ENCODE measurements at regions not wholly inside any gene's neighbourhood (a gene's known extent, or its start where the extent isn't known, plus 50 kb on each side); places are given as distances from the start of the nearest gene placed in this dataset.

DNA sequence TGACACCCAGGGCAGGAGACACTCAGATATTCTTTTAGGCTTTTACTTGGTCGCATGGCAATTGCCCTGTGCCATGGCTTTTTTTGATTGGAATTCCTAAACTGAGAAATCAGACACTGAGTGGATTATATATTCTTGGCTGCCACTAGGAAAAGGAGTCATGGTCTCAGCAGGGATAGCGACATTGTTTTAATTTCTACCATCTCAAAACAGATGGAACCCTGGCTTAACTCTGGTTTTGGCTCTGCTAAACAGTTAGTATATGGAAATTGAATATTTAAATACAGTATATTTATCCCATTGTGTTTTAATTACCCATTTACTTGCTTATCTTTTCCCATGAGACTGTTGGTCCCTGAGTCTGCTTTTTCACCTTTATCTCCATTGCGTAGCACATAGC is 84.0 kb downstream of the DACT1 start (continued):
- TF ChIP-seq ELK4 (CRISPR knock-in tag; IDR thresholded peaks at IDR 0.05; ENCODE audit: borderline replicate concordance) = no peak
- no peak for TF ChIP-seq NFE2 (CRISPR knock-in tag; IDR thresholded peaks at IDR 0.05)
- no peak for TF ChIP-seq ZNF138 (CRISPR knock-in tag; IDR thresholded peaks at IDR 0.05; ENCODE audit: low read depth)

DNA sequence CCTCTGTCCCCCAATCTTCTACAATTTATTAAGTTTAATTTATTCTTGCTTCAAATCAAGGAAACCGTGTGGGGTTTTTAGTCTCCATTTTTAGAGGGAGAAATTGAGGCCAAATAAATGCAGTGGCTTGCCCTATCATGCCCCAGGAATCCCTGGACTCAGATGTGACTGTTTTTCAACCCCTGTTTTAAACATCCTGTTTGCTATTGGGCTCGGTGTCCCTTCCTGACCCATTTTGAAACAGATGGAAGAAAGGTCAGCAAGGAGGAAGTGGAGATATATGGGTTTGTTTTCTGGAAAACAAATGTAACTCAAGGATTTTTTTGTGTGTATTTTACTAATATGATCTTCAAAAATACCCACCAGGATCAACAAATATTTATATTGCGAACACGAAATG is 84.7 kb downstream of the DACT1 start:
- Histone ChIP-seq H3K4me1 (ENCODE audit: insufficient read depth, low read length) (no peaks in the 10 kb centered on the region), H2AFZ (ENCODE audit: low read length) (no peak overlapping the region), H4K20me1 (ENCODE audit: insufficient read depth, low read length) (no peaks in the 10 kb centered on the region), H3K9ac (ENCODE audit: insufficient read depth, low read depth, low read length) (no peak overlapping the region), H3K36me3 (replicated peaks in 1 of 2; ENCODE audit: control insufficient read depth in 1 of 2, insufficient read depth in 2 of 2, low read length in 2 of 2) (no peaks in the 10 kb centered on the region), H3K27me3 (ENCODE audit: control insufficient read depth in 1 of 2, insufficient read depth in 2 of 2, low read length in 2 of 2) (no peaks in the 10 kb centered on the region; a peak in 1 of 5 replicates), H3K4me2 (ENCODE audit: low read depth, low read length) (no peak overlapping the region), H3K4me3 (replicated peaks in 1 of 3; ENCODE audit: insufficient read depth in 1 of 3, low read depth in 2 of 3, low read length in 3 of 3) (no peak overlapping the region), H3K27ac (ENCODE audit: extremely low read length, insufficient read depth, low read length) (no peak overlapping the region), H3K79me2 (ENCODE audit: insufficient read depth, low read length) (no peaks in the 10 kb centered on the region), H3K9me3 (ENCODE audit: low read length) (no peaks in the 10 kb centered on the region)
- BruUV-seq (replicated peaks) = no TSS peak
- WGBS (ENCODE audit: low lambda C conversion rate) = 51% methylated on average over 4 of the region's 4 CpGs
- no peak for DNase-seq (ENCODE audit: low spot score)
- ChIA-PET CTCF (ENCODE audit: low intra/inter-chr PET ratio, low total read pairs) (no interaction called here), POLR2A (no interaction called here)
- ATAC-seq = no peak
- in situ Hi-C loops (cut with HindIII; ENCODE audit: extremely low pct_ligation_motif_present, low pct_unique_long_range_greater_than_20kb) = no loop called here
- TF ChIP-seq ZNF333 (CRISPR knock-in tag; IDR thresholded peaks at IDR 0.05; ENCODE audit: borderline replicate concordance) (no peak), ZKSCAN8 (CRISPR knock-in tag; IDR thresholded peaks at IDR 0.05; ENCODE audit: borderline replicate concordance) (no peak), ZNF101 (CRISPR knock-in tag; IDR thresholded peaks at IDR 0.05; ENCODE audit: borderline replicate concordance, low read depth) (no peak), HNRNPLL (IDR thresholded peaks at IDR 0.05; ENCODE audit: low read depth, low read length, poor library complexity, severe bottlenecking) (no peak), SKI (IDR thresholded peaks at IDR 0.05; ENCODE audit: partially characterized antibody) (no peak), RARA (CRISPR knock-in tag; IDR thresholded peaks at IDR 0.05) (no peak), HDAC2 (CRISPR knock-in tag; IDR thresholded peaks at IDR 0.05) (no peak), SETDB1 (CRISPR knock-in tag; IDR thresholded peaks at IDR 0.05; ENCODE audit: borderline replicate concordance) (no peak)
- TF ChIP-seq, protein P1, sequence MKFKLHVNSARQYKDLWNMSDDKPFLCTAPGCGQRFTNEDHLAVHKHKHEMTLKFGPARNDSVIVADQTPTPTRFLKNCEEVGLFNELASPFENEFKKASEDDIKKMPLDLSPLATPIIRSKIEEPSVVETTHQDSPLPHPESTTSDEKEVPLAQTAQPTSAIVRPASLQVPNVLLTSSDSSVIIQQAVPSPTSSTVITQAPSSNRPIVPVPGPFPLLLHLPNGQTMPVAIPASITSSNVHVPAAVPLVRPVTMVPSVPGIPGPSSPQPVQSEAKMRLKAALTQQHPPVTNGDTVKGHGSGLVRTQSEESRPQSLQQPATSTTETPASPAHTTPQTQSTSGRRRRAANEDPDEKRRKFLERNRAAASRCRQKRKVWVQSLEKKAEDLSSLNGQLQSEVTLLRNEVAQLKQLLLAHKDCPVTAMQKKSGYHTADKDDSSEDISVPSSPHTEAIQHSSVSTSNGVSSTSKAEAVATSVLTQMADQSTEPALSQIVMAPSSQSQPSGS (CRISPR knock-in tag; IDR thresholded peaks at IDR 0.05) = no peak
- TF ChIP-seq, protein P2, sequence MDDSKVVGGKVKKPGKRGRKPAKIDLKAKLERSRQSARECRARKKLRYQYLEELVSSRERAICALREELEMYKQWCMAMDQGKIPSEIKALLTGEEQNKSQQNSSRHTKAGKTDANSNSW (CRISPR knock-in tag; IDR thresholded peaks at IDR 0.05; ENCODE audit: borderline replicate concordance) = no peak
- TF ChIP-seq, protein P3, sequence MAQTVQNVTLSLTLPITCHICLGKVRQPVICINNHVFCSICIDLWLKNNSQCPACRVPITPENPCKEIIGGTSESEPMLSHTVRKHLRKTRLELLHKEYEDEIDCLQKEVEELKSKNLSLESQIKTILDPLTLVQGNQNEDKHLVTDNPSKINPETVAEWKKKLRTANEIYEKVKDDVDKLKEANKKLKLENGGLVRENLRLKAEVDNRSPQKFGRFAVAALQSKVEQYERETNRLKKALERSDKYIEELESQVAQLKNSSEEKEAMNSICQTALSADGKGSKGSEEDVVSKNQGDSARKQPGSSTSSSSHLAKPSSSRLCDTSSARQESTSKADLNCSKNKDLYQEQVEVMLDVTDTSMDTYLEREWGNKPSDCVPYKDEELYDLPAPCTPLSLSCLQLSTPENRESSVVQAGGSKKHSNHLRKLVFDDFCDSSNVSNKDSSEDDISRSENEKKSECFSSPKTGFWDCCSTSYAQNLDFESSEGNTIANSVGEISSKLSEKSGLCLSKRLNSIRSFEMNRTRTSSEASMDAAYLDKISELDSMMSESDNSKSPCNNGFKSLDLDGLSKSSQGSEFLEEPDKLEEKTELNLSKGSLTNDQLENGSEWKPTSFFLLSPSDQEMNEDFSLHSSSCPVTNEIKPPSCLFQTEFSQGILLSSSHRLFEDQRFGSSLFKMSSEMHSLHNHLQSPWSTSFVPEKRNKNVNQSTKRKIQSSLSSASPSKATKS (CRISPR knock-in tag; IDR thresholded peaks at IDR 0.05) = no peak
- no peak for FAIRE-seq
- intact Hi-C loops (cut with micrococcal nuclease; ENCODE audit: unreplicated experiment) = no loop called here

Measured in HepG2 (cell line).